ENCODE measurements at regions not wholly inside any gene's neighbourhood (a gene's known extent, or its start where the extent isn't known, plus 50 kb on each side); places are given as distances from the start of the nearest gene placed in this dataset.

- Histone ChIP-seq H3K36me3 (ENCODE audit: insufficient read depth, low read length) (no peaks in the 10 kb centered on the region), H2AFZ (ENCODE audit: low read length, unreplicated experiment) (no peak overlapping the region), H3K4me3 (ENCODE audit: low read depth, low read length) (no peak overlapping the region), H3K79me2 (ENCODE audit: control insufficient read depth, insufficient read depth, low read length, unreplicated experiment) (no peaks in the 10 kb centered on the region), H3K27ac (ENCODE audit: low read depth, low read length) (no peak overlapping the region), H3K4me1 (ENCODE audit: control insufficient read depth, insufficient read depth, low read length, unreplicated experiment) (peaks cover 10% of the 10 kb centered on the region), H3K27me3 (ENCODE audit: insufficient read depth, low read length) (no peaks in the 10 kb centered on the region)
These were observed 221.7 kb downstream of the ZNF608 start for GRCh38 chr5:124524552-124525232.

- peaks cover 12% of the 10 kb centered on the region for H3K4me1 ChIP-seq (ENCODE audit: control insufficient read depth, insufficient read depth, low read length, unreplicated experiment)
- H3K36me3 ChIP-seq (ENCODE audit: insufficient read depth, low read length): no peaks in the 10 kb centered on the region
- no peaks in the 10 kb centered on the region for H3K27me3 ChIP-seq (ENCODE audit: insufficient read depth, low read length)
- H3K4me3 ChIP-seq (ENCODE audit: low read depth, low read length): no peak overlapping the region
- no peak overlapping the region for H3K27ac ChIP-seq (ENCODE audit: low read depth, low read length)
- no peak overlapping the region for H2AFZ ChIP-seq (ENCODE audit: low read length, unreplicated experiment)
- H3K79me2 ChIP-seq (ENCODE audit: control insufficient read depth, insufficient read depth, low read length, unreplicated experiment): no peaks in the 10 kb centered on the region
These were observed 222.5 kb downstream of the ZNF608 start for GRCh38 chr5:124523897-124524296.

- no peaks in the 10 kb centered on the region for H3K79me2 ChIP-seq (ENCODE audit: control insufficient read depth, insufficient read depth, low read length, unreplicated experiment)
- H2AFZ ChIP-seq (ENCODE audit: low read length, unreplicated experiment): no peak overlapping the region
- no peaks in the 10 kb centered on the region for H3K36me3 ChIP-seq (ENCODE audit: insufficient read depth, low read length)
- no peak overlapping the region for H3K4me3 ChIP-seq (ENCODE audit: low read depth, low read length)
- H3K27me3 ChIP-seq (ENCODE audit: insufficient read depth, low read length): no peaks in the 10 kb centered on the region
- H3K27ac ChIP-seq (ENCODE audit: low read depth, low read length): no peak overlapping the region
- H3K4me1 ChIP-seq (ENCODE audit: control insufficient read depth, insufficient read depth, low read length, unreplicated experiment): peaks cover 12% of the 10 kb centered on the region
These were observed 223.4 kb downstream of the ZNF608 start for GRCh38 chr5:124522992-124523391.

- no peaks in the 10 kb centered on the region for H3K36me3 ChIP-seq (ENCODE audit: insufficient read depth, low read length)
- H3K4me3 ChIP-seq (ENCODE audit: low read depth, low read length): no peak overlapping the region
- no peak overlapping the region for H2AFZ ChIP-seq (ENCODE audit: low read length, unreplicated experiment)
- H3K27me3 ChIP-seq (ENCODE audit: insufficient read depth, low read length): no peaks in the 10 kb centered on the region
- H3K4me1 ChIP-seq (ENCODE audit: control insufficient read depth, insufficient read depth, low read length, unreplicated experiment): peaks cover 6% of the 10 kb centered on the region
- H3K27ac ChIP-seq (ENCODE audit: low read depth, low read length): no peak overlapping the region
- no peaks in the 10 kb centered on the region for H3K79me2 ChIP-seq (ENCODE audit: control insufficient read depth, insufficient read depth, low read length, unreplicated experiment)
These were observed 224.8 kb downstream of the ZNF608 start for GRCh38 chr5:124521461-124522230.

DNA sequence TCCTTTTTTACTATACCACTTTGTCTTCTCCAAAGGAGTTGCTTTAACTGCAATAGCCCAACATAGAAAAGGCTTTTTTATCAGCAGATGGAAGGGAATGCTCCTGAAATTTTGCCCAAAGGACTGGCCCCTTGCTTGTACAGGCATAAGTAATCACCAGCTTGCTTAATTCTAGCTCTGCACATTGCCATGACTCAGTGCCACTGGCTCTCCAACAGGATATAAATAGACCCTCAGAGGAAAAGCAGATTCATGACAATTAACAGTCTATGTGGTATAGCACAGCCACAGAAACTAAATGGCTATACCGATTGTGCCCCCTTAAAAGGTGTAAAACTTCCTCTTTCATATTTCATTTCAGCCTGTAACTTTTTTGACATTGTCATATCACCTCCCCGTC is 227.0 kb downstream of the ZNF608 start:
- no peak overlapping the region for H3K27ac ChIP-seq (ENCODE audit: low read depth, low read length)
- no peak overlapping the region for H2AFZ ChIP-seq (ENCODE audit: low read length, unreplicated experiment)
- H3K79me2 ChIP-seq (ENCODE audit: control insufficient read depth, insufficient read depth, low read length, unreplicated experiment): no peaks in the 10 kb centered on the region

DNA sequence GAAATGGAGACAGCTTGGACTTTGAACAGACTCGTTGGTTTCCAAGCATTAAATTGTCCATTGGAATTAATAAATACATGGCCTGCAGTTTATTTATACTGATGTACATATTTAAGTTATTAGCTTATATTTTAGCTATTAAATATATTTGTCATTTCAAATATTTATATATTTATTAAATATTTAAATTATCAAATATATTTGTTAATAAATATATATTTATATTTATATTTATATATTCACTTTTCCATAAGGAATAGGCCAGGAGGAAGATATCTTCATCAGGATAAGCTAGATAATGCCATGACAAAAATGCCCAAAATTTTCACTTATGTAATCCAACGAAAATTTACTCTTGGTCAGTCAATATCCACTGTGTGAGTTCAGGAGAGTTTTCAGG is 229.9 kb downstream of the ZNF608 start:
- no peak overlapping the region for H2AFZ ChIP-seq (ENCODE audit: low read length, unreplicated experiment)
- no peaks in the 10 kb centered on the region for H3K27me3 ChIP-seq (ENCODE audit: insufficient read depth, low read length)
- H3K27ac ChIP-seq (ENCODE audit: low read depth, low read length): no peak overlapping the region
- H3K4me1 ChIP-seq (ENCODE audit: control insufficient read depth, insufficient read depth, low read length, unreplicated experiment): peaks cover 6% of the 10 kb centered on the region
- no peaks in the 10 kb centered on the region for H3K36me3 ChIP-seq (ENCODE audit: insufficient read depth, low read length)
- H3K4me3 ChIP-seq (ENCODE audit: low read depth, low read length): no peak overlapping the region
- H3K79me2 ChIP-seq (ENCODE audit: control insufficient read depth, insufficient read depth, low read length, unreplicated experiment): no peaks in the 10 kb centered on the region

More for the DNA sequence above, 227.0 kb downstream of the ZNF608 start:
- no peaks in the 10 kb centered on the region for H3K36me3 ChIP-seq (ENCODE audit: insufficient read depth, low read length)
- H3K4me3 ChIP-seq (ENCODE audit: low read depth, low read length): no peak overlapping the region
- peaks cover 6% of the 10 kb centered on the region for H3K4me1 ChIP-seq (ENCODE audit: control insufficient read depth, insufficient read depth, low read length, unreplicated experiment)
- no peaks in the 10 kb centered on the region for H3K27me3 ChIP-seq (ENCODE audit: insufficient read depth, low read length)

- H3K36me3 ChIP-seq (ENCODE audit: insufficient read depth, low read length): no peaks in the 10 kb centered on the region
- peaks cover 6% of the 10 kb centered on the region for H3K4me1 ChIP-seq (ENCODE audit: control insufficient read depth, insufficient read depth, low read length, unreplicated experiment)
- H3K27me3 ChIP-seq (ENCODE audit: insufficient read depth, low read length): no peaks in the 10 kb centered on the region
- H3K27ac ChIP-seq (ENCODE audit: low read depth, low read length): no peak overlapping the region
- H2AFZ ChIP-seq (ENCODE audit: low read length, unreplicated experiment): no peak overlapping the region
- no peak overlapping the region for H3K4me3 ChIP-seq (ENCODE audit: low read depth, low read length)
- H3K79me2 ChIP-seq (ENCODE audit: control insufficient read depth, insufficient read depth, low read length, unreplicated experiment): no peaks in the 10 kb centered on the region
These were observed 230.8 kb downstream of the ZNF608 start for GRCh38 chr5:124515497-124516245.

DNA sequence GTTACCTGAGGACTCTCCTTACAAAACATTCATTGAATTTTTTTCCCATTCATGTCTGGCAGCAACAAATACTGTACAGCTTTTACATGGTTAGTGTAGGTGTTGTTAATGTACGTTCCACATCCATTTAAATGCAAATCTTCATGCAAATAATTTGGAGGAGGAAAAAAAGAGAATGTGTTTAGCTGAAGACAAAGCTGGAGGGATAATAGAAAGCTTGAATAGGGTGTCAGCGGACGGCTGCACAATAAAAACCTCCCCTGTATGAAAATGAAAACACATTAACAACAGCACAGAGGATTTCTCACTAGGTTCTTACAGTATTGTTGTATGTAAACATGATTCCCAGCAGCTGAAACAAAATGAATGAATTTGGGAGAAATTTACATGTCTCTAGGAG is 231.5 kb downstream of the ZNF608 start:
- Histone ChIP-seq H3K79me2 (ENCODE audit: control insufficient read depth, insufficient read depth, low read length, unreplicated experiment) (no peaks in the 10 kb centered on the region), H3K36me3 (ENCODE audit: insufficient read depth, low read length) (no peaks in the 10 kb centered on the region), H3K4me3 (ENCODE audit: low read depth, low read length) (no peak overlapping the region), H2AFZ (ENCODE audit: low read length, unreplicated experiment) (no peak overlapping the region), H3K4me1 (ENCODE audit: control insufficient read depth, insufficient read depth, low read length, unreplicated experiment) (peaks cover 5% of the 10 kb centered on the region), H3K27ac (ENCODE audit: low read depth, low read length) (no peak overlapping the region), H3K27me3 (ENCODE audit: insufficient read depth, low read length) (no peaks in the 10 kb centered on the region)

DNA sequence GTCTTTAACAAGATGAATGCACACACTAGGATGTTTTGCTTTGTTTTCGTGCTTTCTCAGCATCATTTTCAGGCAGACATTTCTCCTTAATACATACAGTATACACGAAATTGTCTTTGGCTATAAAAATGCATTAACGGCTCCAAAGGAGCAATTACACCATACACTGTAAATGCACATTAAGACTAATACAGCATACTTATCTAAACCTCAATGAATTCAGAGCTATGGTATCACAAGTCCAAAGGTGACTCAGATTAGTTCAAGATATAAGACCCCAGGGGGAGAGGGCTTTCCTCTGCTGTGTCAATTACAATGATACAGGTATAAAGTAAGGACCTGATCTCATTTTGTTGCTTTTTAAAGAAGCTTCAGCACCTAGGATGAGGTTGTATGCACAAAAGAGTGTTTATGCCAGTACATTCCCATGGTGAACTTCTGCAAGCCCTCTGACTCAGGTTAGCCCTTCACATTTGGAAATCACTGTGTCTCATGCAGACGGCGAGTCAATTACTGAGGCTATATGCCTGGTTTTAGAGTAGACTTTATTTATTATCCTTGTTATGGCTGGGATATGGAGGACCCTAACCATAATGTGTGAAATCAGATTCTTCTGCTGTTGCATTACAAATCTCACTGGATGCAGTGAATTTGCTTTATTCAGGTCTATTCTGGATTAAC is 233.3 kb downstream of the ZNF608 start:
- Histone ChIP-seq H3K36me3 (ENCODE audit: insufficient read depth, low read length) (no peaks in the 10 kb centered on the region), H3K27me3 (ENCODE audit: insufficient read depth, low read length) (no peaks in the 10 kb centered on the region), H3K27ac (ENCODE audit: low read depth, low read length) (no peak overlapping the region), H3K79me2 (ENCODE audit: control insufficient read depth, insufficient read depth, low read length, unreplicated experiment) (no peaks in the 10 kb centered on the region), H2AFZ (ENCODE audit: low read length, unreplicated experiment) (no peak overlapping the region), H3K4me3 (ENCODE audit: low read depth, low read length) (no peak overlapping the region), H3K4me1 (ENCODE audit: control insufficient read depth, insufficient read depth, low read length, unreplicated experiment) (no peaks in the 10 kb centered on the region)

GRCh38 chr5:124512236-124512635 is 234.2 kb downstream of the ZNF608 start:
- H3K36me3 ChIP-seq (ENCODE audit: insufficient read depth, low read length): no peaks in the 10 kb centered on the region
- H3K4me1 ChIP-seq (ENCODE audit: control insufficient read depth, insufficient read depth, low read length, unreplicated experiment): no peaks in the 10 kb centered on the region
- H3K4me3 ChIP-seq (ENCODE audit: low read depth, low read length): no peak overlapping the region
- no peak overlapping the region for H3K27ac ChIP-seq (ENCODE audit: low read depth, low read length)
- no peak overlapping the region for H2AFZ ChIP-seq (ENCODE audit: low read length, unreplicated experiment)
- no peaks in the 10 kb centered on the region for H3K27me3 ChIP-seq (ENCODE audit: insufficient read depth, low read length)
- no peaks in the 10 kb centered on the region for H3K79me2 ChIP-seq (ENCODE audit: control insufficient read depth, insufficient read depth, low read length, unreplicated experiment)

All from ACC112 (cell line).